ENCODE measurements at regions not wholly inside any gene's neighbourhood (a gene's known extent, or its start where the extent isn't known, plus 50 kb on each side); places are given as distances from the start of the nearest gene placed in this dataset.

- Histone ChIP-seq H3K4me1 (ENCODE audit: control insufficient read depth, extremely low read depth, insufficient read depth, low read length) (no peaks in the 10 kb centered on the region), H3K27ac (ENCODE audit: insufficient read depth, low read depth, low read length) (no peak overlapping the region), H3K9me1 (replicated peaks; ENCODE audit: control insufficient read depth, extremely low read depth, insufficient read depth, low read length) (no peaks in the 10 kb centered on the region), H3K4me2 (ENCODE audit: insufficient read depth, low read length) (no peak overlapping the region), H3K79me2 (ENCODE audit: control insufficient read depth, insufficient read depth, low read length) (no peaks in the 10 kb centered on the region), H3K27me3 (ENCODE audit: control insufficient read depth in 2 of 2, insufficient read depth in 2 of 2, low read length in 2 of 2) (no peaks in the 10 kb centered on the region), H3K4me3 (replicated peaks in 1 of 3; ENCODE audit: insufficient read depth in 1 of 3, low read depth in 1 of 3, low read length in 3 of 3) (no peak overlapping the region), H3K9ac (replicated peaks; ENCODE audit: extremely low read depth, insufficient read depth, low read length) (no peak overlapping the region), H2AFZ (ENCODE audit: low read depth, low read length) (no peak overlapping the region), H4K20me1 (replicated peaks; ENCODE audit: control insufficient read depth, extremely low read depth, insufficient read depth, low read length) (no peaks in the 10 kb centered on the region), H3K9me3 (replicated peaks; ENCODE audit: control insufficient read depth, insufficient read depth, low read length) (no peaks in the 10 kb centered on the region), H3K36me3 (ENCODE audit: control insufficient read depth in 2 of 2, extremely low read depth in 1 of 2, insufficient read depth in 2 of 2, low read length in 2 of 2) (no peaks in the 10 kb centered on the region)
- FAIRE-seq (no peak), DNase-seq (ENCODE audit: low read depth, low spot score) (no peak)
- dilution Hi-C loops (cut with MboI; ENCODE audit: extremely low pct_ligation_motif_present, low sequenced_read_pairs) = no loop called here
- ChIA-PET POLR2A (no interaction called here), CTCF (no interaction called here)
- intact Hi-C loops (cut with micrococcal nuclease) = no loop called here
- BruUV-seq (replicated peaks) = no TSS peak
- TF ChIP-seq JUN (IDR thresholded peaks at IDR 0.05; ENCODE audit: borderline replicate concordance, insufficient read depth, insufficient read length, low read depth) (no peak), EZH2 (IDR thresholded peaks at IDR 0.05; ENCODE audit: borderline replicate concordance, low read depth, low read length, severe bottlenecking) (no peak), GATA2 (IDR thresholded peaks at IDR 0.05; ENCODE audit: insufficient read depth, insufficient read length, low read depth, low read length) (no peak), POLR2A (IDR thresholded peaks at IDR 0.05; ENCODE audit: low read depth, low read length) (no peak), POLR2AphosphoS5 (IDR thresholded peaks at IDR 0.05; ENCODE audit: insufficient read depth, low read depth, low read length) (no peak), MAX (IDR thresholded peaks at IDR 0.05; ENCODE audit: insufficient read depth, insufficient read length) (no peak), FOS (IDR thresholded peaks at IDR 0.05; ENCODE audit: borderline replicate concordance, insufficient read depth, low read length) (no peak), CTCF (IDR thresholded peaks at IDR 0.05; ENCODE audit: extremely low read depth in 1 of 2, insufficient read depth in 1 of 2, low read depth in 1 of 2, low read length in 2 of 2) (no peak), MYC (IDR thresholded peaks at IDR 0.05; ENCODE audit: low read depth, low read length) (no peak)
Observed at GRCh38 chr2:121039679-121040078, 245.3 kb downstream of the TFCP2L1 start.
